ENCODE measurements at regions not wholly inside any gene's neighbourhood (a gene's known extent, or its start where the extent isn't known, plus 50 kb on each side); places are given as distances from the start of the nearest gene placed in this dataset.

DNA sequence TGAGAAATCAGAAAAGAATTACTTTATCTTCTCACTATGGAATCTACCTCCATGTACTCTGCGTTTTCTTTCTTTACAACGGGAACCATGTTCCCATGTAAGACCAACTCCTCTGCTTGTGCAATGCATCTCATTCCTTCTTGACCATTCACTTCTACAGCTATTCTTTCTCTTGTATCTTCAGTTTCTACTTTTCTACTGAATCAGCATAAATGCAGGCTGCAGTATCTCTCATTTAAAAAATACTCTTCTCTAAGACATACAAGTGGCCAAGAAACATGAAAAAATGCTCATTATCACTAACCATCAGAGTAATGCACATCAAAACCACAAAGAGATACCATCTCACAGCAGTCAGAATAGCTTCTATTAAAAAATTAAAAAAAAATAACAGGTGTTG lies 74.1 kb upstream of the NANOGP8 start:
- Histone ChIP-seq H3K4me1 (no peaks in the 10 kb centered on the region), H3K4me3 (no peak overlapping the region), H3K27ac (no peak overlapping the region), H3K27me3 (no peaks in the 10 kb centered on the region), H3K9me3 (peaks cover 0 to 8% (median 0%) of the 10 kb centered on the region in 11 donors), H3K36me3 (no peaks in the 10 kb centered on the region)
- 90 to 92% methylated on average over 2 of the region's 2 CpGs for WGBS, 2 donors
- DNase-seq, result no peak
- TF ChIP-seq, protein P1, sequence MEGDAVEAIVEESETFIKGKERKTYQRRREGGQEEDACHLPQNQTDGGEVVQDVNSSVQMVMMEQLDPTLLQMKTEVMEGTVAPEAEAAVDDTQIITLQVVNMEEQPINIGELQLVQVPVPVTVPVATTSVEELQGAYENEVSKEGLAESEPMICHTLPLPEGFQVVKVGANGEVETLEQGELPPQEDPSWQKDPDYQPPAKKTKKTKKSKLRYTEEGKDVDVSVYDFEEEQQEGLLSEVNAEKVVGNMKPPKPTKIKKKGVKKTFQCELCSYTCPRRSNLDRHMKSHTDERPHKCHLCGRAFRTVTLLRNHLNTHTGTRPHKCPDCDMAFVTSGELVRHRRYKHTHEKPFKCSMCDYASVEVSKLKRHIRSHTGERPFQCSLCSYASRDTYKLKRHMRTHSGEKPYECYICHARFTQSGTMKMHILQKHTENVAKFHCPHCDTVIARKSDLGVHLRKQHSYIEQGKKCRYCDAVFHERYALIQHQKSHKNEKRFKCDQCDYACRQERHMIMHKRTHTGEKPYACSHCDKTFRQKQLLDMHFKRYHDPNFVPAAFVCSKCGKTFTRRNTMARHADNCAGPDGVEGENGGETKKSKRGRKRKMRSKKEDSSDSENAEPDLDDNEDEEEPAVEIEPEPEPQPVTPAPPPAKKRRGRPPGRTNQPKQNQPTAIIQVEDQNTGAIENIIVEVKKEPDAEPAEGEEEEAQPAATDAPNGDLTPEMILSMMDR (IDR thresholded peaks at IDR 0.05), result no peak
- intact Hi-C loops (cut with DNase I), result no loop called here
- ATAC-seq, result no peak

DNA sequence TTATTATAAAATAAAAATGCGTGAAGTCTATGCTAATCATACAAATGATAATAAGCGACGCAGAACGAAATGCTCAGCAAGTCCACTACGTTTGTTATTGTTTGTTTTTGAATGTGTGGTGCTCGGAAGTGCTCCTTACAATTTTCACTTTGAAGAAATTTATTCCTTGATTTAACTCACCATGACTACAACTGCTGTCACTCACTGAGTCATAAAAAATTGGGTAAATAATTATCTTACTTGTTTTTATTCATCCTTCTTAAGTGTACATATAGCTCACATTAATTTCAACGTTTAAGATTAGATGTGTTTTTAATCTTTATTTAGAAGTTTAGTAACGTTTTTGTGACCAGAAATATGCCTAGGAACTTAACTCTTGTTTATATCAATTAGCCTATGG lies 66.7 kb upstream of the NANOGP8 start:
- 88 to 89% methylated on average over 8 of the region's 8 CpGs for WGBS, 2 donors
- intact Hi-C loops (cut with DNase I), result no loop called here
- no peak for ATAC-seq

DNA sequence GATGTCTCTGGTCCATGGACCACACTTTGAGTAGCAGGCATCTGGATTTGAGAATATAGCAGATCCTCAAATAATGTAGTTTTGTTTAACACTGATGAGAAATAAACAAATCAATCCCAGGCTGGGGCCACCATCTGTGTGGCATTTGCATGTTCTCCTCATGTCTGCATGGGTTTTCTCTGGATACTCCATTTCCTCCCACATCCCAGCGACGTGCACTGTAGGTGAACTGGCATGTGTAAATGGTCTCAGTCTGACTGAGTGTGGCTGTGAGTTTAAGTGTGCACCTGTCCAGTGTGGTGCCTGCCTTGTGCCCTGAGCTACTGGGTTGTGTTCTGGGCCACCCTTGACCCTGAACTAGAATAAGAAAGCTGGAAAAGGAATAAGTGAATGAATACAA lies 66.3 kb upstream of the NANOGP8 start:
- TF ChIP-seq, protein P1 (IDR thresholded peaks at IDR 0.05), result no peak
- WGBS, 2 donors, result 85 to 89% methylated on average over 2 of the region's 2 CpGs
- H3K27ac ChIP-seq, result no peak overlapping the region
- ATAC-seq (no peak), DNase-seq (no peak)
- H3K4me1 ChIP-seq, result no peaks in the 10 kb centered on the region
- H3K27me3 ChIP-seq, result no peaks in the 10 kb centered on the region
- intact Hi-C loops (cut with DNase I), result no loop called here
- H3K36me3 ChIP-seq, result no peaks in the 10 kb centered on the region
- H3K4me3 ChIP-seq, result no peak overlapping the region
- H3K9me3 ChIP-seq, result no peaks in the 10 kb centered on the region

More for the DNA sequence above, 66.7 kb upstream of the NANOGP8 start:
- Histone ChIP-seq H3K27ac (no peak overlapping the region), H3K27me3 (no peaks in the 10 kb centered on the region), H3K4me1 (no peaks in the 10 kb centered on the region), H3K36me3 (no peaks in the 10 kb centered on the region), H3K9me3 (no peaks in the 10 kb centered on the region), H3K4me3 (no peak overlapping the region)
- no peak for DNase-seq
- TF ChIP-seq, protein P1 (IDR thresholded peaks at IDR 0.05), result no peak

DNA sequence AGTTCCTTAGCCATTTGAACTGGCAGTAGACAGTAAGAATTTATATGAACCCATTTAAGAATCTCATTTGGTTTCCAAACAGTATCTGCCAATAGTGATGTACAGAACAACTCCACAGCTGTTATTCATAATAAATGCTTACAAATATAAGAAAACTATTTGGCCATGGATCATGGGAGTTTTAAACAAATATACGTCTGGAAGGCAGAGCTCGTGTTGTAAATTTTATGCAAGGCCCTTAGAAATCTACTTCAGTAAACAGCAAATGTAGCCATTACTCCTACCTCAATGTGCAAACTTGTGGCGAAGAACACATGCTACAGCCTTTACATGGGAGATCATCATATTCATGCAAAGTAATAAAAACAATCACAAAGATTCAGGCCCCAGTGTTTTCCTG lies 65.3 kb upstream of the NANOGP8 start:
- TF ChIP-seq, protein P1 (IDR thresholded peaks at IDR 0.05), result no peak
- ATAC-seq (no peak), DNase-seq (no peak)
- H3K4me3 ChIP-seq, result no peak overlapping the region
- H3K27me3 ChIP-seq, result no peaks in the 10 kb centered on the region
- no peak overlapping the region for H3K27ac ChIP-seq
- H3K36me3 ChIP-seq, result no peaks in the 10 kb centered on the region
- intact Hi-C loops (cut with DNase I), result no loop called here
- 81 to 85% methylated on average over 3 of the region's 3 CpGs for WGBS, 2 donors
- no peaks in the 10 kb centered on the region for H3K4me1 ChIP-seq
- H3K9me3 ChIP-seq, result no peaks in the 10 kb centered on the region

DNA sequence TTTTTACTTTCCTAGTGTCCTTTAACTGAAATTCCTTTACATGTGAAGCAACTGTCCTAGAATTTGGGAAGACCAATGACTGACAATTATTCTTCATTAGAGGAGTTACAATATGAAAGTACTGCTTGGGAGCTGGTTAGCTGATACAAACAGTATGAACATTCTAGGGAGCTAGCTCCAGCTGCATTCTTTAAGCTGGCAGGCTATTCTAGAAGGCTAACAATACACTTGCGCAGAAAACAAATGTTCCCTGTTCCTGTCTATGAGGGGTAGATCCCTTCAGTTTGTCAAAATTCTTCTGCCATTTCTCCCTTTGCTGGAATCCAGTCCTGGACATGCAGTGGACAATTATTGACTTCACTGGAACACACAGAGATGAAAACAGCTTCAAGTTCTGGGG lies 60.2 kb upstream of the NANOGP8 start:
- Histone ChIP-seq H3K36me3 (no peaks in the 10 kb centered on the region), H3K9me3 (no peaks in the 10 kb centered on the region), H3K27me3 (no peaks in the 10 kb centered on the region), H3K4me1 (peaks cover 0 to 4% (median 0%) of the 10 kb centered on the region in 9 donors), H3K4me3 (no peak overlapping the region), H3K27ac (no peak overlapping the region)
- no peak for DNase-seq
- TF ChIP-seq, protein P1 (IDR thresholded peaks at IDR 0.05), result no peak
- 87 to 88% methylated on average over 1 of the region's 1 CpG for WGBS, 2 donors
- ATAC-seq, result no peak
- intact Hi-C loops (cut with DNase I), result no loop called here

All from heart right ventricle (tissue), 16 donors.